GM18519 (cell line): ENCODE measurements at regions not wholly inside any gene's neighbourhood (a gene's known extent, or its start where the extent isn't known, plus 50 kb on each side); places are given as distances from the start of the nearest gene placed in this dataset.

Experiments
- ATAC-seq: cut with Tn5 transposase; IDR thresholded peaks from one replicate; pipeline ENCODE4 v1.9.1; 2021; ENCODE audit warnings: mild to moderate bottlenecking, moderate library complexity; ENCODE audit not compliant: unreplicated experiment, low FRiP score

DNA sequence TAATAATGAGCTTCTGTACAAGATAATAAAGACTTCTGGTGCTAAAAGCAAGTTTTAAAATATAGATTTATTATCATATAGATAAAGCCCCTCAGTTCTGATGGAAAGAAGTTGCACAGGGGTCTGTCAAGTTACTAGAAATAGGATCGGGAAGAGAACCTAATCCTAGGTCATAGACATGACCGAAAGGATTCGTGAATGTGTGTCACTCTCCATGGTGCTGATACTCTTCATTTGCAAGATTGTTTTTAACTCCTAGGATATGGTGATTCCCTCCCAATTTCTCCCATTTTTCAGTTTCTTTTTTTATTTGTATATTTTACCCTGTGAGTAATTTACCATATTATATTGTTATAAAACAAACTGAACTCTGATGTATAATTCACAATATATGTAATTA lies 58.9 kb upstream of the CTNNA2 start:
- no peak for ATAC-seq

DNA sequence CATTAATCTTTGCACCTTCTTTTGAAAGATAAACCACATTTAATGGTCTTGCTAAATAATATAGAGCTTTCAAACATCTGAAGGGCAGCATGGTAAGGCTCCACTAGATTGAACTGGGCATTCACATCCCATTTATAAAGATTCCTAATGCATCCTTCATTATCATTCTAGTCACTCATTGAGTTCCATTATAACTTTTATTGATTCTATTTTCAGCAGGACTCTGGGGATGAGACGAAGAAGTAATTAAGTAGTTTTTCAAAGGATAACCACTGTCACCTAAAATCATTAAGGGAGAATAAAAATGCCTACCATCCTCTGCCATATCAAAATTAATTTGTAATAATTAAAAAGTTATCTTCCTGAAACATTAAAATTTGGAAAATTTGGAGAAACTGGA lies 60.2 kb upstream of the CTNNA2 start:
- no peak for ATAC-seq

DNA sequence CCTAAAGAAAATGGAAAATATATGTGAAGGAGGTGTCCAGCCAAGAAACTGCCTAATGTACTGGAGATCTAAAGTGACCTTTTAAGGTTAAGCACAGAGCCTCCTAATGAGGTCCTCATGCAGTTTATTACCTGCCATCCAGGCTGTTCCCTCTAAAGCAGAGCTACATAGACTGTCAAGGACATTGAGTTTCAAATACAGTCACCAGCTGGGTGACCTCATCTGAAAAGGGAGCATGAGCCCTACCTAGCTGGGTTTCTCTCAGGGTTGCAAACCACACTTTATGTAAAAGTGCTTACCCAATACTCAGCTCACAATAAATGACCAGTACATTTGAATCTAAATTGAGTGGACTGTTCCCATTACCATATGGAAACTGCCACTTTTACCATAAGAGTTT lies 65.4 kb upstream of the CTNNA2 start:
- ATAC-seq = no peak

DNA sequence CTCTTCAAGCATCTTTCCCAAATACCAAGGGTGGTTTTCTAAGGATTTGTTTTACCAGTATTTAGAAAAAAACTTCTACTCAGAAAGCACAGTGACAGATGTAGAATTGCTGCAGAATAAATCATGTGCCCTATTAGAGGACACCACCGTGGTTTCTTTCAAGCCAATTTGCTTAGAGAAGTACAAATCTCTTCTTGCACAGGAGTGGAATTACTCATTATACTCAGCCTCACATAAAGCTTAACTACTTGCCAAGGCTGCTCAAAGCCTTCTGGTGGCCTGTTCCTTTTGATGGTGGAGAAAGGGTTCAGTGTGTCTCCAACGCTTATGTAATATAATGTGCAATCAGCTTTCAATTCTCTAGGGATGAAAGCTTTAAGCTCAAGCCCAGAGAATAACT lies 66.5 kb upstream of the CTNNA2 start:
- ATAC-seq = no peak

DNA sequence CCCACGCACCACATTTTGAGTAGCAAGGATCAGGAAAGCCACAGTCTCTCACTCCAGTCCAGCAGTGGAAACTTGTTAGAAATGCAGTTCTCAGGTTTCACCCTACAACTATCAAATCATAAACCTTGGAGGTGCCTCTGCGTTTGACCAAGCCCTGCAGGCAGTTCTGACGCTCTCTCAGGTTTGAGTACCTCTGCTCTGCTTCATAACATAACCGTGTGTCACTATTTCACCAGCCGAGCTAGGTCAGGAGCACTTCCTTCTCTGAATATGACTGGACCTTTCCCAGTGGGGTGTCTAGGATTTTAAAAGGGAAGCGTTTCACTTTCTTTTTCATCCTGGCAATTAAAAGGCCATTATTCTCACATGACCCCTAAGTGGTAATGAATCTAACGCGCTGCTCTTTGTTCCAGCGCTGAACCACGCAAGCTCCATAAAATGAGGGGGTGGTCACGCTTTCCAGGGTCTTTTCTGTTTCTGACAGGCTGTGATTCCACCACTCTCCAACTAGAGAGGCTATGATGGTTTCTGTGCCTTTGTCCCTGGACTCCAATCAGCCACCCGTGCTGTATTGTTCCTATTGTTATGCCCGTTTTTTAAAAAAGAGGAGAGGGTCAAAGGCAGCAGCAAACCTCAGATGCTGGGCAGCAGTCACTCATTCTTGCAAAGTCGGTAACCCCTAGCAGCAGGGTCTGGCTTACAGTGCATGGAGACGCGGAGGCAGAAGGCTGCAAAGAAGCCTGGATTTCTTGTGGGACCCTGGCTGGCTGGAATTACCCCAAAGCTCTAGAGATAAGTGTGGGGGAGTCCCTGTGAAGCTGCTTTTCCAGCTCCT lies 75.2 kb upstream of the CTNNA2 start:
- ATAC-seq = no peak

DNA sequence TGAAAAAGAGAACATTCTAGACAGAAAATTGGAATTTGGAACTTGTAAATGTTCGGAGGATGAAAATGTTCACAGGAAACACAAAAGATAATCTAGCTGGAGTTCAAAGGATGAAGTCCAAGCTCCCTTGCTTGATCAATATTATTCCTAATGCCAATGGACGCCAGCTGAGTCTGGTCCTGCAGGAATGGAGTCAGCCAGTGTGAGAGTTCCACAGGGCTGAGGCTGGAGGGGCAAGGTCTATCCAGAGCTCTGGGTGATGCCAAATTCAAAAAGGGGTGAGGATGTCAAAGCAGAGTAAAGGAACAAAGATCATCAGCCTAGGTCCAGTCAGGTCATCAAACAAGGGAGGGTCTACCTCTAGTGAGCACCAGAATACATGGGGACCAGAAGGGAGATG lies 78.5 kb upstream of the CTNNA2 start:
- ATAC-seq = no peak

DNA sequence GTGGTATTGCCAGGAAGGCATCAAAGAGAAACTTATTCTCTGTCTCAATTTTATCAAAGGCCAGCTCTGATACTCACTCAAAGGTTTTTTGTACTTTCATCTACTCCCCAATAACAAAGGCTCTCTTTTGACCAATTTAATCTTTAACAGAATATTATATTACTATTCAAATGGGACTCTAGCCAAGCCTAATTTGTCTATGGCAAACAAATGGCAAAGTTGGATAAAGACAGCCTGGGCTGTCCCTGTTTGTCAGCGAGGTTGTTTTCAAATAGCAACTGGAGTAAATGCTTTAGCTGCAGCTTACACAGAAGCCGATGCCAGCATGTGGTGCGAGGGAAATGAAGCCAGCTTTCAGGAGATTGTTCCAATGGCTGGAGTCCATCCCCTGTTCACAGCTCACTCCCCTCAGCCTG lies 80.1 kb upstream of the CTNNA2 start:
- no peak for ATAC-seq

DNA sequence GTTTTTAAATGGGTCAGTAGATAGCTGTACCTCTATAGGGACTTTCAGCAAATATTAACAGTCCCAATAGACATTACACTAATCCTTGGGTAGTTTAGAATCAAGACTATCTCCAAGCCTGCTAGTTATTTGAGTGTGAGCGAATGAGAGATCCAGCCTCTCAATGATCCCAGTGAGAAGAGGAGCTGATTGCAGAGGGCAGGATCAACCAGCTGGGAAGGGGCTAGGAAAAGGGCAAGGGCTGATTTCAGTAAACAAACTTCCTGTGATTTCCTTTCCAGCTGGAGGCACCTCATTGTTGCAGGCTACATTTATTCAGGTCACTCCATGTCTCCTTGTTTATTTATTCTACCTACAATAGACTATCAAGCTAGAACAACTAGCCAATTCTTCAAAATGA lies 84.1 kb upstream of the CTNNA2 start:
- no peak for ATAC-seq

DNA sequence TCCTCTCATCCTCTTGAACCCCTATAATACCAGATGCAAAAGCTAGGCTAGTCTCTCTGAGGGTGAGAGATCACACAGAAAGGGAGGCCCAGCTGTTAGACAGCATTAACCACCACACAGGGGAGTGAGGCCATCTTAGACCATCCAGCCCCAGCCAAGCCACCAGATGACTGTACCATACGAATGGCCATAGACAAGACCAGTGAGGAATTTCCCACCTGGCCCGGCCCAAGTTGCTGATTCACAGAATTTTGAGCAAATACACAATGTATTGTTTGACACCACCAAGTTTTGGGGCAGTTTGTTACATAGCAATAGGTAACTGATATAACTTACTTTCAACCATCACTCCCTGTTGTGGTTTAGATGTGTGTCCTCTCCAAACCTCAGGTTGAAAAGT lies 98.2 kb upstream of the CTNNA2 start:
- no peak for ATAC-seq

DNA sequence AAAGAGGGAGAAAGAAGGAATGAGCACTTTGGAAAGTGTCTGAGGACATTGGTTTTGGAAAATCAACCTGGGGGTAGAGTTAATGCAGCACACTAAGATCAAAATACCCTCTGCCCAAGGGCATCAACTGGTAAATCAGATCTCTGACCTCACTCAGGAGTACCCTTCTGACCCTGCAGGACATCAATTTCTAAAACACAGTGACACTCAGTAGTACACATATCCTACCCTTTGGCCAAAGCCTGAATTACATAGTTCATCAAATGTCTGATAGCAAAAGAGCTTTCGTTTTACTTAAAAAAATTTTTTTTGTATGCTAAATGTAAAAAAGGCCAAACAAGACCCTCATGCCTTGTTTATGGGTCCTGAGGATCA lies 118.4 kb upstream of the CTNNA2 start:
- no peak for ATAC-seq

DNA sequence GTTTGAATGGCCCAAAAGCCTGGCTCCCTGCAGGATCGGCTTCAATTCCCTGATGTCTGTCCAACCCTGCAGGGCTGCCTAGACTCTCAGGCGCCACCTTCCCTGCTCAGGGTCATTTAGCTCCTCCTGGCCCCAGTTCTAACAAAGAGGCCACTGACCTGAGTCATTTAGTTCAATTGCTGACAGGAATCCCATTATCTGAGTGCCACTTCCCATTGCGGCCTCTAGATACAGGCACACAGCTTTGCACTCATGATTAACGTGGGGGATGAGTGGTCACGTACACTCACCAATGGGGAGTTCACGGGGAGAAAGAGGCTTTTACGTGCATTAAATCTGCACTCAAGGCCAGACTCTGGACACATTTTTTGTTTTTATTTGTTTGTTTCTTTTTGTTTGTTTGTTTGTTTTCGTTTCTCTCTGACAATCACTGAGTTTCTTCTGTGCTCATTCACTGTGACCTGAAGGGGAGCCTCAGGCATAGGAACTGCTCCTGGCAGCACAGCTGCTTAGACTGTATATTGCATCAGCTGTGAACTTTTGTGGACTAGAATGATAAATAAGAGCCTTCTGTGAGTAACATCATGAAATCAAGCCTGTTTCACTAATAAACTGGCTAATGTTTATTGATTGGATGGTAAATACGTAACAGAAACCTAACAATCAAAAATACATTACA lies 118.9 kb upstream of the CTNNA2 start:
- no peak for ATAC-seq

DNA sequence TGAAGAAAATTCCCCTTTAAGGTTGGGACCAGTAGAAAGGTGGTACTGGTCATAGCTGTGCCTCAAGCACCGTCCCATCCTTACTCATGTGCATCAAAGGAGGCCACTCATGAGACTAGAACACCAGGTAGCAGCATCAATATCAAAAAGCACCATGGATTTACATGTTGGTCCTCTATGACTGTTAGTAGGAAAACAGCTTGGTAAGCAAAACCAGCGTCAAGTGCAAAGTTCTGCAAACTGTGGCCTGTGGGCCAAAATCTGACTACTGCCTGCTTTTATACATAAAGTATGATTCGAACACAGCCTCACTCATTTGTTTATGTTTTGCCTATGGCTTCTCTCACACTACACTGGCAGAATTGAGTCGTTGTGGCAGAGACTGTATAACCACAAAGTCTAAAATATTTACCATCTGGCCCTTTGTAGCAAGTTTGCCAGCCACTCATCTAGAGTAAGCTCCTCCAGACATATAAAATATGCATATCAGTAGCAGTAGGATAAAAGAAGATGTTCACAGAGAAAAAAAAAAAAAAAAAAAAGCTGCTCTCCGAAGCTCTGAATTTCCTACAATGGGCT lies 119.7 kb upstream of the CTNNA2 start:
- no peak for ATAC-seq

DNA sequence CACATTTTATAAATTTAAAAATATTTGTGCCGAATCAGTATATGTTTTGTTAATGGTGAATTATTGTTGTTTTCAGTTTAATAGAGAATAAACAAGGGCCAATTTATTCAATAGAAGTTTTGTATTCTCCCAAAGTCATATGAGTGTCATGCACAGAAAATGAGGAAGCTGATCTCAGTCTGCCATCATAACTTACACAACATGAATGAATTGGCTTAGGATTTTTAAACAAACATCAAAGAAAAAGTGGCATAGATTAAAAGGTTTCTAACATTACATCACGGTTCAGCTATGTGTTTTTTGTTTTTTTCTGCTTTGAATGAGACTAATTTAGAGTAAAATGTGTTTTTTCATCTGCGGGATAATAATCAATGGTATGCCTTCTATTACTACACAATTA lies 123.4 kb upstream of the CTNNA2 start:
- ATAC-seq = no peak

DNA sequence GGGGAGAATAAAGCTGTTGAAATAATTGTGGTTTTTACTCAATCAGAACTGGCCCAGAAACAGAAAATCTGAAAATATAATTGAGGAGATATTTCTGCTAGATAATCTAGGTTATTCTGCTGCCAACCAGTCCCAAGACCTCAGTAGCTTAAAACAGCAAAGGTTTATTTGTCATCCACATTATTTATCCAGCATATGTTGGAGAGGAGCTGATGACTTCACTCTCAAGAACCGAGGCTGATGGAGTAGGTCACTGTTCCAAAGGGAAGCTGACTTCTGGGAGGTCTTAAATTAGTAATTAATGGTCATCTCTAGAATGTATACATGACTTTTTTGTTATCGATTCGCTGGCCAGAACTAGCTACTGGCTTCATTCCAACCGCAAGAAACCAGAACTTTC lies 124.8 kb upstream of the CTNNA2 start:
- ATAC-seq = no peak

DNA sequence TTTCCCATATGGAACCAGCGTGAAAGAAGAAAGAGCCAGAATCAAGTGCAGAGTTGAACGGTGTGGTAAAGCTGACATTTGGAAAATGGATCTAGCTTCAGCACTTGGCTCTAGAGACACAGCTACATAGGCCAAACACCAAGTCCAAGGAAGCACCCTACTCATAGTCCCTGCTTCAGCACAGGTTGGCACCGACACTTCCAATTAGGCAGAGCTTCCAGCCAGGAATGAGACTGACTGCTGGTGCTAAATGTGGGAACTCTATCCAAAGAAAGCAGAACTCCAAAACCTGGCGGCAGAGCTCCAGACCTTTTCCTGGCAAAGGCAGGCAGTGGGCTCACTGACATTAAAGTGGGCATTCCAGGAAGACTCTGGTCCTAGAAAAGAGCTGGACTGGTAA lies 125.4 kb upstream of the CTNNA2 start:
- ATAC-seq = no peak

DNA sequence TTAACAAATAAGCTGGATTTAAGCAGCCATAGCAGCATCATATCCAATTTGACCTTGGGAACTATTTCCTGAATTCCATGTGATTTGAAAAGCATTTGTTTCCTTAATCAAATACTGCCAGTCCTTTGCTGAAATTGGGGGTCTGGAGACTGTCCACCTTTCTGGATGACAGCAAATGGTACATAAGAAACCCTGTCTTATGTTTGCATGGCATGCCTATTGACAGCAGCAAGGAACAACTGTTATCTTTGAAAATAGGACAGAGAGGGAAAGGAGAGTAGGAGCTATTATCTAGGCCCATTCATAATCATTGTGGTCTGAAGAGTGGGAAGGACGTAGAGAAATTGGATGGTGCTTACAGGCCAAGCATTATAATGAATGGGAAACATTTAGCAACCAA lies 129.2 kb upstream of the CTNNA2 start:
- ATAC-seq = no peak

DNA sequence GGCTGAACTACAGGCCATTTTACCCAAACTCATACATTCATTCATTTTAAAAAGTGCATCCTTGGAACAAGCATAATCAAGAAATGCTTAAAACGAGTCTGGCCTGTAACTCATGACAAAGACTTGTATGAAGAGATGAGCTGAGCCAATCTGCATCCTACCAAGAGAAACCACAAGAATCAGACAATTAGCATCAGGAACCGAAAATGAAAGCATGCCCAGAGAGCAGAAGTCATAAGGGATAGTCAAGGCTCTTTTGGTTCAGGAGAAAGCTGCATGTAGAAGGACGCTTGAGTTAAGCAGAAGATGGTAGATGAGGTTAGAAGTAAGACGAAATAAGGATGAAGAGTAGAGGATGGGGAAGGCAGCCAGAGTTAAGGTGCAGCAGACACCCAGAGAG lies 137.0 kb upstream of the CTNNA2 start:
- no peak for ATAC-seq

DNA sequence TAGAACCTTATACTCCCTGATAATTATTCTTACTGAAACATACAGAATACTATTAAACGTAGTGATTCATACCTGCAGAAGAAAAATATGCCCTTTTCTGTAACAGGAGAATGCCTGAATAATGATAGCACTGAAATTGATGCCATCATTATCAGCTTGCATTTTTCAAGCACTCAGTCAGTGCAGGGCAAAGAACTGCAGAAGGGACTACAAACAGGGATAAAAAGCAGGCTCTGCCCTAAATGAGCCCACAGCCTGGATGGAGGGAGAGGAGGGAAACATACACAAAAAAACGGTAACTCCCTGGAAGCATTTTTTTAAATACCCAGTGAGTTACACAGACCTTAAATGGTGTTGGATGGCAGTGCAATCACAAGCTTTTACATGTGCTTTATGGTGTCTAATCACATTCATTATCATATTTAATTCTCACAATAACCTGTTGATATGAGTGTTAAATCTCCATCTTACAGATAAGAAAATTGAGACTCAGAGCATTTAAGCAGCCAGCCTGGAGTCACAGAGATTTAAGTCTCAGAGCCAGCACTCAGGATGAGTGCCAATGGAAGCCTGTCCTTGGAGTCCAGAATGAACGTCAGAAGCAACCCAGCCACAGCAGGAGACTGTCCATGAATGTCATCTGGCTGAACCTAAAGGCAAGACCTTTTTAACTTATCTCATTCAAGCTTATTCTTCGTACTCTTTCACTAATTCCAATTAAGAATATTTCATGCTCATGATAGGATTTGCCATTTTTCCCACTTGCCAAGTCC lies 139.3 kb upstream of the CTNNA2 start:
- no peak for ATAC-seq

DNA sequence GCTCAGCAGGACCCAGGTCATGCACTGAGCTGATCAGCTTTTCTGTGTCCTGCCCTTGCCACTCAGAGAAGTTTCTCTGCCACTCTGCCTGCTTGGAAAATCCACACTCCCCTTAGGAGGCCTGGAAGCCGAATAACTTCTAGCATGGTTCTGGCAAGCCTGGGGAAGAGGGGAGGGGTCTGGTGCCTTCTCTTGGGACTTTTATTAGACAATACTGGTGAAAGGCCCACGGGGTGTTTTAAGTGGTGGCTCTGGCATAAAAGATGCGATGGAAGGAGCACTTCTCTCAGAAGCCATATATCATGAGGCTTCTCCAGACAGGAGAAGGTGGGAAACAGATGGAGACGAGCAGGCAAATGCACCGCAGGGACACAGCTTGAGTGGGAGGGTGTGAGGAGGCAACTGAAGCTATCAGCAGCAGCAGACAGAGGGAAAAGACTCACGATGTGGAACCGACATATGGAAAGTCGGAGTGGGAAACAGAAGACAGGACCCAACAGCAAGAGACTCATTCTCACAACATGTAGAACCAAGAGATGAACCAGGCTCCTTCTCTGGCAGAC lies 141.8 kb upstream of the CTNNA2 start:
- ATAC-seq = no peak

DNA sequence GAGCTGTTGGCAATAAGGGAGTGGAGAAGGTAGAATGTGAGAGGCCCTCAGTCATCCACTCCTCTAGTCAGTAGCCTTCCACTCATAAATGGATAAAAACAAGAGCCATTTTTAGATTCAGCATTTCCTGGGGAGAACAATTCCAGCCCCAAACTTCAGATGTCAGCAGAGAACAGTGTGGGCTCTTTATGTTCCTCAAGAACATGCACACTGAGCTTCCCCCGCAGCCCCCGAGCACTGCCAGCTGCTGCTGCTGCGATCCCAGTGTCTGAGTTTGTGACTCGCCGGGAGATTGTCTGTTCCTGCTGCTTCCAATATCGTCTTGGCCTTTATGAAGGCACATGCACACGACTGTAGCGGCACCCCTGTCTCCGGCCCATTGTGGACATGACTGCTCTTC lies 143.7 kb upstream of the CTNNA2 start:
- no peak for ATAC-seq

DNA sequence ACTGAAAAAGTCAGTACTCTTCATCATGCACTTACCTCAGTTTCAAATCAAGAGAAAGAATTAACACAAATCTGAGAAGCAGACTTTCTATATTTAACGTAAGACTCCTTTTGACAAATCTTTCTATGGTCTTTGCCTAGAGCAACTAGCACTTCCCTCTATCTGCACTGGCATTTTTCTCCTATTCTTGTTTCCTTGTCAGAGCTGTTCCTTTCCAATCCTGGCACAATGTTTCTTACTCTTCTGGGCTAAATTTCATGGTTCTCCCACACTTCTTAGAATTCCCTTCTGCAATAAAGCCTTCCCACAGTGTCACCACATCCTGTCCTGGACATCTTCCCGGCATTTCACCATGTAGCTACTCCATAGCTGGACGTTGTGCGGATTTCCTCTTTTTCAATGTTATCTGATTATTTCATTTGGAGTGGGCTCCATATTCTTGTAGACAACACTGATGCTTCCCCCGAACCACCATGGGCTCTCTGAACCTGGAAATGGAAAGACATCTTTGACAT lies 144.7 kb upstream of the CTNNA2 start:
- ATAC-seq = no peak
